ENCODE measurements at regions not wholly inside any gene's neighbourhood (a gene's known extent, or its start where the extent isn't known, plus 50 kb on each side); places are given as distances from the start of the nearest gene placed in this dataset.

DNA sequence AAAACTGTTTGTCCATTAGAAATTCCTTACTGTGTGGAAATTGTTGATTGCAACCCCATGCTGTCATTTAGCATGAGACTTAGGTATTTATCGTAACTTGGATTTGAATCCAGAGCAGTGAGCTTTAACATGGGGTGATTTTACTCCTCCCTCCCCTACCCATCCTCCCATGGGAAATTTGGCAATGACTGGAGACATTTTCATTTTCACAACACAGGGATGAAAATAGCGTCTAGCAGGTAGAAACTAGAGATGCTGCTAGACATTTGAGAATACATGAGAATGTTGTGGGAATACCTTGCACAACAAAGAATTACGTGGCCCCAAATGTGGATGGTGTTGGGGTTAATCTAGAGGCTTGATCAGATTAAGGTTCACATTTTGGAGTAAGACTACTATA lies 191.3 kb upstream of the MPDZ start:
- no peak overlapping the region for H3K27ac ChIP-seq
- no peak for ATAC-seq (ENCODE audit: insufficient number of reproducible peaks, low FRiP score, low read depth)
- no peaks in the 10 kb centered on the region for H3K36me3 ChIP-seq
- H3K4me1 ChIP-seq (ENCODE audit: control insufficient read depth in 1 of 2, low read depth in 2 of 2): no peaks in the 10 kb centered on the region
- no peak for DNase-seq (ENCODE audit: low spot score)
- no peak overlapping the region for H3K4me3 ChIP-seq
- peaks cover 12% of the 10 kb centered on the region for H3K9me3 ChIP-seq
- no peaks in the 10 kb centered on the region for H3K27me3 ChIP-seq (replicated peaks; ENCODE audit: insufficient read depth)
- TF ChIP-seq, protein P1, sequence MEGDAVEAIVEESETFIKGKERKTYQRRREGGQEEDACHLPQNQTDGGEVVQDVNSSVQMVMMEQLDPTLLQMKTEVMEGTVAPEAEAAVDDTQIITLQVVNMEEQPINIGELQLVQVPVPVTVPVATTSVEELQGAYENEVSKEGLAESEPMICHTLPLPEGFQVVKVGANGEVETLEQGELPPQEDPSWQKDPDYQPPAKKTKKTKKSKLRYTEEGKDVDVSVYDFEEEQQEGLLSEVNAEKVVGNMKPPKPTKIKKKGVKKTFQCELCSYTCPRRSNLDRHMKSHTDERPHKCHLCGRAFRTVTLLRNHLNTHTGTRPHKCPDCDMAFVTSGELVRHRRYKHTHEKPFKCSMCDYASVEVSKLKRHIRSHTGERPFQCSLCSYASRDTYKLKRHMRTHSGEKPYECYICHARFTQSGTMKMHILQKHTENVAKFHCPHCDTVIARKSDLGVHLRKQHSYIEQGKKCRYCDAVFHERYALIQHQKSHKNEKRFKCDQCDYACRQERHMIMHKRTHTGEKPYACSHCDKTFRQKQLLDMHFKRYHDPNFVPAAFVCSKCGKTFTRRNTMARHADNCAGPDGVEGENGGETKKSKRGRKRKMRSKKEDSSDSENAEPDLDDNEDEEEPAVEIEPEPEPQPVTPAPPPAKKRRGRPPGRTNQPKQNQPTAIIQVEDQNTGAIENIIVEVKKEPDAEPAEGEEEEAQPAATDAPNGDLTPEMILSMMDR (IDR thresholded peaks at IDR 0.05): no peak

DNA sequence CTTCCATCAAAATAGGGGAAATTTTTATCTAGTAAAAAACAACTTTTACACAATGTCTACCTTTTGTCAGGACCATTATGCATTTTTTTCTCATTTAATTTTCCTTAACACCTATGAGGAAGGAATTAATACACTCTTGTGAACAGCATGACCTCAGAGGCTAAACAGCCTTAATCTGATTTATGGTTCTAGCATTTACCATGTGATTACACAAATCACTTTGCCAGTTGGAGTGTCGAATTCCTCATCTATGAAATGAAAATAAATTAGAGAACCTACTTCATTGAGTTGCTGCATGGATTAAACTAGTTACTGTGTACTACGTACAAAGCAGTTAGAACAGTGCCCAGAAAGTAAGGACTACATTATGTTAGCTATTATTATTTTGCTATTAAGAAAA lies 187.7 kb upstream of the MPDZ start:
- Histone ChIP-seq H3K4me1 (ENCODE audit: control insufficient read depth in 1 of 2, low read depth in 2 of 2) (no peaks in the 10 kb centered on the region), H3K9me3 (no peaks in the 10 kb centered on the region), H3K36me3 (no peaks in the 10 kb centered on the region), H3K27ac (no peak overlapping the region), H3K4me3 (no peak overlapping the region), H3K27me3 (replicated peaks; ENCODE audit: insufficient read depth) (no peaks in the 10 kb centered on the region)
- no peak for ATAC-seq (ENCODE audit: insufficient number of reproducible peaks, low FRiP score, low read depth)
- TF ChIP-seq, protein P1 (IDR thresholded peaks at IDR 0.05): no peak
- no peak for DNase-seq (ENCODE audit: low spot score)

DNA sequence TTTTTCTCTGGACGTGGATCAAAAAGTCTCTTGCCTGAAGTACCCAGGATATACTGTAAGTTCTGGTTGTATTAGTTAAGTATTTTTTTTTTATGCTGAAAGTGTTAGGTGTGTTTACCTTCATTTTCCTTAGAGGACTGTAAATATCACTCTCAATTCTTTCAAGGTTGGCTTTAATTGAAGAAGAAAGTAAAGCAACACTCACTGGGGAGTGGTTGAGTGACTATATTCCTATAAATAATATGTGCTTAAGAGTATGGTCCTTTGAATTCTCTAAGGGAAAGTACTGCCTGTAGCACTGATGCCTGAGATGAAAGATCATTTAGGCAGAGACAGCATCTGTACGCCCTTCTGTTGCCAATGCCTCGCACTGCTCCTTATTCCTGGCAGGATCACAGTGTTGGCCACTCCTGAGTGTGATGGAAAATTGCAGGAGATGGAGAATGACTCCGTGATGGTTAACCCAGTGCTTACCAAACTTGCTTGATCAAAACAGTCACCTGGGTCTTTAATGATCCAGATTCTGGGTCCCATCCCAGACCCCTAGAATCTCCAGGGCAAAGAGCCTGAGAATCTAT lies 182.0 kb upstream of the MPDZ start:
- ATAC-seq (ENCODE audit: insufficient number of reproducible peaks, low FRiP score, low read depth): no peak
- Histone ChIP-seq H3K27ac (no peak overlapping the region), H3K27me3 (replicated peaks; ENCODE audit: insufficient read depth) (no peaks in the 10 kb centered on the region), H3K4me3 (no peak overlapping the region), H3K36me3 (no peaks in the 10 kb centered on the region), H3K4me1 (ENCODE audit: control insufficient read depth in 1 of 2, low read depth in 2 of 2) (peaks cover 0 to 7% of the 10 kb centered on the region in 2 donors), H3K9me3 (no peaks in the 10 kb centered on the region)
- TF ChIP-seq, protein P1 (IDR thresholded peaks at IDR 0.05): no peak
- DNase-seq (ENCODE audit: low spot score): no peak

DNA sequence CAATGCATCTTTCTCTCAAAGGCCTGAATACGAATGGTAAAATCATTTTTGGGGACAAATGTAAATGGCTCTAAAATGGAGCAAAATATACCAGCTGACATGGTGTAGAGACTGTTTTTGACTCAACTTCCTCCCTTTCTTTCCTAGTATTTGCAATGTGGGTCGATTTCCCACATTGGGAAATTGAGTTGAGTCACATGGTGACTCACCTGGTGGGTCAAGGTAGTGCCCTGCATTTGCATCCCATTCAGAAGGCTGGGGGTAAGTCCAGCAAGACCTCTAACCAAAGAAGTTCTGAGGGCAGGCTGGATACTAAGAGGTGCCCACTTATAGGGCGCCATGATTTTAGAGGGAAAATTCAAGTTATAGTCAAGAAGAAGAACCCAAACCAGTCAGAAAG lies 179.6 kb upstream of the MPDZ start:
- no peaks in the 10 kb centered on the region for H3K27me3 ChIP-seq (replicated peaks; ENCODE audit: insufficient read depth)
- TF ChIP-seq, protein P1 (IDR thresholded peaks at IDR 0.05): no peak

DNA sequence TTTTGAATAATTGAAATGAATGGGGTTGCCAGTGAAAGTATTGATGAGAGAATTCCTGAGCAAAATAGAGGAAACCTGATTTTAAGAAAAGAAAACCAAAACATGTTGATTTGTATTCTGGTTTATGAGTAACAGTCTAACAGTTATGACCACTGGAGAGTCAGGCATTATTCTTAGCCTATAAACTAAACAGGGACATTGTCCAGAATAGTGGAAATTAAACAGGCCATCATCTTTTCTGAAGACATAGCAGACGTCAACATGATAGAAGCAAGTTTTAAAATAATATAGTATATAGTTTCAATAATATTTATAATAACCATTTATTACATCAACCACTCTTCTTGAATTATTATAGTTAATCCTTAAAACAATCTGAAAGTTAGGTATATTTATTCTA lies 178.3 kb upstream of the MPDZ start:
- Histone ChIP-seq H3K4me1 (ENCODE audit: control insufficient read depth in 1 of 2, low read depth in 2 of 2) (peaks cover 0 to 7% of the 10 kb centered on the region in 2 donors), H3K9me3 (no peaks in the 10 kb centered on the region), H3K36me3 (no peaks in the 10 kb centered on the region), H3K4me3 (no peak overlapping the region), H3K27me3 (replicated peaks; ENCODE audit: insufficient read depth) (no peaks in the 10 kb centered on the region), H3K27ac (no peak overlapping the region)
- TF ChIP-seq, protein P1 (IDR thresholded peaks at IDR 0.05): no peak
- no peak for DNase-seq (ENCODE audit: low spot score)
- no peak for ATAC-seq (ENCODE audit: insufficient number of reproducible peaks, low FRiP score, low read depth)

More for the DNA sequence above, 179.6 kb upstream of the MPDZ start:
- no peak overlapping the region for H3K4me3 ChIP-seq
- ATAC-seq (ENCODE audit: insufficient number of reproducible peaks, low FRiP score, low read depth): no peak
- peaks cover 0 to 7% of the 10 kb centered on the region in 2 donors for H3K4me1 ChIP-seq (ENCODE audit: control insufficient read depth in 1 of 2, low read depth in 2 of 2)
- H3K27ac ChIP-seq: no peak overlapping the region
- no peak for DNase-seq (ENCODE audit: low spot score)
- no peaks in the 10 kb centered on the region for H3K9me3 ChIP-seq
- H3K36me3 ChIP-seq: no peaks in the 10 kb centered on the region

All from thoracic aorta (tissue), 2 donors.